Natural killer cell (primary cell): ENCODE measurements at regions not wholly inside any gene's neighbourhood (a gene's known extent, or its start where the extent isn't known, plus 50 kb on each side); places are given as distances from the start of the nearest gene placed in this dataset.

Experiments used
- ATAC-seq, 3 donors: fragments of 150-1000 bp in 2 of 3; fragments of 200-7000 bp in 1 of 3; cut with Tn5 transposase; 1 replicate in 1 of 3; 2 replicates in 2 of 3; pipeline ENCODE4 v1.10.0; 2021; ENCODE audit warnings: mild to moderate bottlenecking in 2 of 3, moderate library complexity in 2 of 3
- DNase-seq, 2 donors: peaks; one replicate each; pipeline versions ENCODE4 v3.0.0 to v3.0.0-alpha.2; 2013 to 2021; ENCODE audit warnings: mixed read lengths in 1 of 2
- H3K27ac ChIP-seq: one replicate; pipeline ENCODE4 v1.5.1; 2013; ENCODE audit warnings: mild to moderate bottlenecking, low read length
- H3K27me3 ChIP-seq: one replicate; pipeline ENCODE4 v1.6.1; 2013; ENCODE audit warnings: low read length; ENCODE audit not compliant: control insufficient read depth, insufficient read depth
- H3K36me3 ChIP-seq: one replicate; pipeline ENCODE4 v1.6.1; 2013; ENCODE audit warnings: low read length; ENCODE audit not compliant: control insufficient read depth, insufficient read depth
- H3K4me1 ChIP-seq: one replicate; pipeline ENCODE4 v1.6.1; 2013; ENCODE audit warnings: low read length; ENCODE audit not compliant: control insufficient read depth, insufficient read depth
- H3K4me3 ChIP-seq: one replicate; pipeline ENCODE4 v1.5.1; 2013; ENCODE audit warnings: low read length
- H3K9me3 ChIP-seq: one replicate; pipeline ENCODE4 v1.6.1; 2013; ENCODE audit warnings: low read length; ENCODE audit not compliant: control insufficient read depth, insufficient read depth
- H3K27ac Mint-ChIP-seq, 2 donors: one replicate each; pipeline ENCODE4 v1.8.0; 2022; ENCODE audit warnings: mild to moderate bottlenecking in 2 of 2, mixed read lengths in 2 of 2, moderate library complexity in 1 of 2
- H3K27me3 Mint-ChIP-seq, 2 donors: one replicate each; pipeline ENCODE4 v1.8.0; 2022; ENCODE audit warnings: low read depth in 2 of 2, mixed read lengths in 2 of 2
- H3K36me3 Mint-ChIP-seq: one replicate; pipeline ENCODE4 v1.8.0; 2022; ENCODE audit warnings: mixed read lengths
- H3K4me1 Mint-ChIP-seq, 2 donors: one replicate each; pipeline ENCODE4 v1.8.0; 2022; ENCODE audit warnings: mixed read lengths in 2 of 2
- H3K4me3 Mint-ChIP-seq: one replicate; pipeline ENCODE4 v1.8.0; 2022; ENCODE audit warnings: mild to moderate bottlenecking, moderate library complexity, mixed read lengths
- H3K9me3 Mint-ChIP-seq, 2 donors: one replicate each; pipeline ENCODE4 v1.8.0; 2022; ENCODE audit warnings: mixed read lengths in 2 of 2
- WGBS: methylation state at CpG from one replicate; pipeline ENCODE4 v1.1.7; 2013; ENCODE audit warnings: missing lambda C conversion rate; ENCODE audit not compliant: insufficient coverage; 5-methylcytosine and 5-hydroxymethylcytosine counted together
- intact Hi-C: fragments of 100-400 bp; cut with micrococcal nuclease; formaldehyde crosslinking; loops from one replicate; pipeline ENCODE4 v1.14.2; 2022
- TF ChIP-seq, protein P1 (sequence below): fragments of 200-600 bp; IDR thresholded peaks from one replicate; pipeline ENCODE4 v1.8.0; 2022; ENCODE audit warnings: antibody characterized with exemption

DNA sequence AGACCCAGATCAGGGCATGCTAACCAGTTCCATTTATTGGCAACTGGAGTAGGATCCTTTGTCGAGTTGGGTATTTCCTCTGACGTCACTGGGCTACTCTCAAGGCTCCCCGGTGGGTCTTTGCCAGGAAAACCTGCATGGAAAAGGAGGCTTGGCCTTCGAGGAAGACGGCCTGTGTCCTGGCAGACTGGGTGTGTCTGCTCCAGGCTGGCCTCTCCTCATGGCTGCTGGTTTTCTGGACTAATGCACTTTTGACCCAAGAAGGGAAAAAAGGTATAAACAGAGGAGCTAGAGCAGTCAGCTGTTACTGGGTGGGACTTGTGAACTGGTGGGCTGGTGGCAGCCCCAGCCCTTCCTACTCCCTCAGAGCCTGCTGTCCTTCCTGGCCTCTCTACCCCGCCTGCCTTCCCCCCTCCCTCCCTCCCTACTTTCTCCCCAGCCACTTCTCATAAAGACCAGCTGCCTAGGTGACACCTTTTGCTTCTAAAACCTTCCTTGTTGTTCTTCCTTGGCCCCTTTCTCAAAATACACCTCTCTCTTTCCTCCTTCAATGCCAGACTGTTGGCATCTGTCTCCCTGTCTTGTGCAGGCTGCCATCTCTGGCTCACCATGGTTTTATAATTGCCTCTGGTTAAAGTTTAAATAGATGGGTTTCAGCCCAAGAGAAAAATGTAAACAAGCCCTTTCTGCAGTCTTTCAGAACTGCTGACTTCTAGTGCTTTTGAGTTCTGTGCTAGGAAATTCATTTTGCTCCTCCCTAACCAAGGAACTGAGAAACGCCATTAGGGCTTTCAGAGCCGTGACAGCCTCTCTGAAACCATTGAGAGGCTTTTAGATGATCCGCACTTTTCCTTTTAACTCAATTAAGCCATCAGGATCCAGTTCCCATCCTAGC is 101.8 kb upstream of the MKLN1 start:
- Histone ChIP-seq H3K9me3 (no peaks in the 10 kb centered on the region), H3K36me3 (no peaks in the 10 kb centered on the region), H3K4me3 (no peak overlapping the region), H3K27me3 (no peaks in the 10 kb centered on the region), H3K27ac (no peak overlapping the region), H3K4me1 (peaks cover 4% of the 10 kb centered on the region)
- 90% methylated on average over 9 of the region's 9 CpGs for WGBS
- Mint-ChIP-seq H3K9me3 (no peaks in the 10 kb centered on the region), H3K27me3 (no peaks in the 10 kb centered on the region), H3K4me1 (peaks cover under 1 to 12% of the 10 kb centered on the region in 2 donors), H3K4me3 (no peak overlapping the region), H3K36me3 (no peaks in the 10 kb centered on the region), H3K27ac (peak overlapping the region in 1 of 2 donors; percentile 75)
- DNase-seq: no peak
- TF ChIP-seq, protein P1, sequence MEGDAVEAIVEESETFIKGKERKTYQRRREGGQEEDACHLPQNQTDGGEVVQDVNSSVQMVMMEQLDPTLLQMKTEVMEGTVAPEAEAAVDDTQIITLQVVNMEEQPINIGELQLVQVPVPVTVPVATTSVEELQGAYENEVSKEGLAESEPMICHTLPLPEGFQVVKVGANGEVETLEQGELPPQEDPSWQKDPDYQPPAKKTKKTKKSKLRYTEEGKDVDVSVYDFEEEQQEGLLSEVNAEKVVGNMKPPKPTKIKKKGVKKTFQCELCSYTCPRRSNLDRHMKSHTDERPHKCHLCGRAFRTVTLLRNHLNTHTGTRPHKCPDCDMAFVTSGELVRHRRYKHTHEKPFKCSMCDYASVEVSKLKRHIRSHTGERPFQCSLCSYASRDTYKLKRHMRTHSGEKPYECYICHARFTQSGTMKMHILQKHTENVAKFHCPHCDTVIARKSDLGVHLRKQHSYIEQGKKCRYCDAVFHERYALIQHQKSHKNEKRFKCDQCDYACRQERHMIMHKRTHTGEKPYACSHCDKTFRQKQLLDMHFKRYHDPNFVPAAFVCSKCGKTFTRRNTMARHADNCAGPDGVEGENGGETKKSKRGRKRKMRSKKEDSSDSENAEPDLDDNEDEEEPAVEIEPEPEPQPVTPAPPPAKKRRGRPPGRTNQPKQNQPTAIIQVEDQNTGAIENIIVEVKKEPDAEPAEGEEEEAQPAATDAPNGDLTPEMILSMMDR: no peak
- no peak for ATAC-seq
- intact Hi-C loops: no loop called here

DNA sequence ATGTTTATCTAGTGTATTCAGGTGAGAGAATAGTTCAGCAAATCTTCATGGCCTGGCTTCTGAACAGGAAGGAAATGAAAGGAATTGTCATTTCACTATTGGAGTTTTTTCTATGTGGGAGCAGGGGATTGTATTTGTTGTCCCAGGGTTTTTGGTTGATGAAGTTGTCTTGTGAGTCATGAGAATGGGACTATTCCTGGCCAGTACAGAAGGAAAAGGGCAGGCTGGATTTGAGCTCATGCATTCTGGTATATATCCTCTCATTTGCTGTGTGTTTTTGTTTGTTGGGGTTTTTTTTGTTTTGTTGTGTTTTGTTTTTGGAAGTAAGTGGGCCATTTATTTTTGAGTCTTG is 101.2 kb upstream of the MKLN1 start:
- Histone ChIP-seq H3K4me3 (no peak overlapping the region), H3K36me3 (no peaks in the 10 kb centered on the region), H3K27ac (no peak overlapping the region), H3K9me3 (no peaks in the 10 kb centered on the region), H3K27me3 (no peaks in the 10 kb centered on the region), H3K4me1 (peaks cover 10% of the 10 kb centered on the region)
- TF ChIP-seq, protein P1: no peak
- H3K4me1 Mint-ChIP-seq: peaks cover 7 to 18% of the 10 kb centered on the region in 2 donors
- DNase-seq: no peak
- intact Hi-C loops: no loop called here
- H3K9me3 Mint-ChIP-seq: no peaks in the 10 kb centered on the region
- ATAC-seq: no peak
- peak overlapping the region in 1 of 2 donors; percentile 75 for H3K27ac Mint-ChIP-seq
- no peaks in the 10 kb centered on the region for H3K36me3 Mint-ChIP-seq
- H3K4me3 Mint-ChIP-seq: no peak overlapping the region
- no peaks in the 10 kb centered on the region for H3K27me3 Mint-ChIP-seq

DNA sequence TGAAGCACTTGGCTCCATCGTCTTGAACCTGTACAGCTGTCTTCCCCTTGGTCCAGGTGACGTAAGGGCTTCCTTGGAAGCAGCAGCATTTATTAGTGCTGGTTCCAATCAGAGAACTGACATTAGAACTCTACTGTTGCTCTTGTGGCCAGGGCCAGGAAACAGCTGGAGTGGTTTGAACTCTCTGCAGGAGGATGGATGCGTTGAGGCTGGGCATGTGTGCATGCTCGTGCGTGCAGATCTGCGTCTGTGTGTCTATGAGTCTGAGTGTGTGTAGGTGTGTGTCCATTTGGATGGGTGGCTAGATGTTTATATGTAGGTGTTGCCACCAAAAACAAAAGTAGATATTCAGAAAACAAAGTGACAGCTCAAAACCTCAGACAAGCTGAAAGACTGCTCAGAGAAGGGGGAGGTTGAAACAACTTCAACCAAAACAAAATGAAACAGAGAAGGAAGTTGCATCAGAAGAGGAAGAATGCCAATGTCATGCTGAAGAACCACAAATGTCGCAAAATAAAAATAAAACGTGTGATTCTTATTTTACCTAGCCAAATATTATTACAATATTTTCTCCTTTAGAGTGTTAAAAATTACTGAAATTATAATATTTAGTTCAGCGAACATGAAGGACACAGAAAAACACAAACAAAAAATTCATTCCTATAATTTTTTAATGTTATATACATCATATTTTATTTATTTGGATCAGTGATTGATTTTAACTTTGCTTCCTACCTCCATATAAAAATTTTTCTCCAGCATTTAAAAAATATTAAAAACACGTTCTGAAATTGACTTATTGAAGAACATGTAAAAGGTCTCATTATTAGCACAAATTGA is 96.1 kb upstream of the MKLN1 start:
- WGBS: 7% methylated on average over 6 of the region's 10 CpGs
- DNase-seq (peak; percentile 49 to 82), ATAC-seq (peak; percentile 62 to 87 (median 73))
- peak overlapping the region; percentile 82 for H3K4me3 Mint-ChIP-seq
- H3K9me3 Mint-ChIP-seq: no peaks in the 10 kb centered on the region
- H3K27me3 ChIP-seq: no peaks in the 10 kb centered on the region
- H3K36me3 ChIP-seq: no peaks in the 10 kb centered on the region
- H3K27ac Mint-ChIP-seq: peak overlapping the region; percentile 88
- peaks cover 32 to 35% of the 10 kb centered on the region in 2 donors for H3K4me1 Mint-ChIP-seq
- H3K4me1 ChIP-seq: peaks cover 24% of the 10 kb centered on the region
- intact Hi-C loops: no loop called here
- no peaks in the 10 kb centered on the region for H3K9me3 ChIP-seq
- H3K27me3 Mint-ChIP-seq: no peaks in the 10 kb centered on the region
- H3K4me3 ChIP-seq: peak overlapping the region; percentile 13
- no peaks in the 10 kb centered on the region for H3K36me3 Mint-ChIP-seq
- peak overlapping the region; percentile 83 for H3K27ac ChIP-seq
- TF ChIP-seq, protein P1: no peak
